ENCODE measurements at regions not wholly inside any gene's neighbourhood (a gene's known extent, or its start where the extent isn't known, plus 50 kb on each side); places are given as distances from the start of the nearest gene placed in this dataset.

DNA sequence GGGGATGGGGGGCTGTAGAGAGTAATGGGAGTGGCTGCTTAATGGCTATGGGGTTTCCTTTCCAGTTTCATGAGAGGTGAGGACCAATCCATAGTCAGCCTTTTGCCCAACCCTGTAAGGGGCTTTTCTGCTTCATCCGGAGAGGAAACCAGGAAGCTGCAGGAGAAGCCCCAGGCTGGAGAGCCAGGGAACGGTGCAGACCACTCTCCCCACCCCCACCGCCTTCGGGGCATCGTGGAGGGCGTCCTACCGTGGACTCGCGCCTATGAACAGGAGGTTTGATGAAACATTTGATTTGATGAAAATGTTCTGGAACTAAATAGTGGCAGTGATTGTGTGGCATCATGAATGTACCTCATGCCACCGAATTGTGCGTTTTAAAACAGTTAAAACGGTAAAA, 204.3 kb upstream of the DIO3 start:
- TF ChIP-seq, protein P1, sequence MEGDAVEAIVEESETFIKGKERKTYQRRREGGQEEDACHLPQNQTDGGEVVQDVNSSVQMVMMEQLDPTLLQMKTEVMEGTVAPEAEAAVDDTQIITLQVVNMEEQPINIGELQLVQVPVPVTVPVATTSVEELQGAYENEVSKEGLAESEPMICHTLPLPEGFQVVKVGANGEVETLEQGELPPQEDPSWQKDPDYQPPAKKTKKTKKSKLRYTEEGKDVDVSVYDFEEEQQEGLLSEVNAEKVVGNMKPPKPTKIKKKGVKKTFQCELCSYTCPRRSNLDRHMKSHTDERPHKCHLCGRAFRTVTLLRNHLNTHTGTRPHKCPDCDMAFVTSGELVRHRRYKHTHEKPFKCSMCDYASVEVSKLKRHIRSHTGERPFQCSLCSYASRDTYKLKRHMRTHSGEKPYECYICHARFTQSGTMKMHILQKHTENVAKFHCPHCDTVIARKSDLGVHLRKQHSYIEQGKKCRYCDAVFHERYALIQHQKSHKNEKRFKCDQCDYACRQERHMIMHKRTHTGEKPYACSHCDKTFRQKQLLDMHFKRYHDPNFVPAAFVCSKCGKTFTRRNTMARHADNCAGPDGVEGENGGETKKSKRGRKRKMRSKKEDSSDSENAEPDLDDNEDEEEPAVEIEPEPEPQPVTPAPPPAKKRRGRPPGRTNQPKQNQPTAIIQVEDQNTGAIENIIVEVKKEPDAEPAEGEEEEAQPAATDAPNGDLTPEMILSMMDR (IDR thresholded peaks at IDR 0.05 in 2 of 3, conservative IDR thresholded peaks at IDR 0.05 in 1 of 3; ENCODE audit: borderline replicate concordance in 1 of 3, insufficient read depth in 1 of 3, low read depth in 2 of 3, low read length in 2 of 3), result no peak
- no peak for TF ChIP-seq POLR2AphosphoS5 (IDR thresholded peaks at IDR 0.05; ENCODE audit: low read depth, low read length)
